ENCODE measurements at regions not wholly inside any gene's neighbourhood (a gene's known extent, or its start where the extent isn't known, plus 50 kb on each side); places are given as distances from the start of the nearest gene placed in this dataset.
A peak's percentile ranks its signal among the peaks of the same experiment; 100 is the strongest.

DNA sequence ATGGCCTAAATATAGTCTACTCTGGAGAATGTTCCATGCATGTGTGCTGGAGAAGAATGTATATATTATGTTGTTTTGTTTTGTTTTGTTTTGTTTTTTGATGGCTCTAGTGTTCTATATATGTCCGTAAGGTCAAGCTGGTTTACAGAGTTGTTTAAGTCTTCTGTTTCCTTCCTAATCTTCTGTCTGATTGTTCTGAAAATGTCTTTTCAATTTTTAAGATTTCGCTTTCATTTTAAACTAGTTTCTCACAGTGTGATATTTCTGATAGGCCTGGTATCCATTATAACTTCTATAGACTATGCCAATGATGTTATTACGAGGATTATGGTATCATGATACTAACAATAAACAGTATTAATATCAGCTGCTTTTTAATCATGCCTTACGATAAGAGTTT is 1126.3 kb upstream of the SORCS1 start:
- no peak for DNase-seq

DNA sequence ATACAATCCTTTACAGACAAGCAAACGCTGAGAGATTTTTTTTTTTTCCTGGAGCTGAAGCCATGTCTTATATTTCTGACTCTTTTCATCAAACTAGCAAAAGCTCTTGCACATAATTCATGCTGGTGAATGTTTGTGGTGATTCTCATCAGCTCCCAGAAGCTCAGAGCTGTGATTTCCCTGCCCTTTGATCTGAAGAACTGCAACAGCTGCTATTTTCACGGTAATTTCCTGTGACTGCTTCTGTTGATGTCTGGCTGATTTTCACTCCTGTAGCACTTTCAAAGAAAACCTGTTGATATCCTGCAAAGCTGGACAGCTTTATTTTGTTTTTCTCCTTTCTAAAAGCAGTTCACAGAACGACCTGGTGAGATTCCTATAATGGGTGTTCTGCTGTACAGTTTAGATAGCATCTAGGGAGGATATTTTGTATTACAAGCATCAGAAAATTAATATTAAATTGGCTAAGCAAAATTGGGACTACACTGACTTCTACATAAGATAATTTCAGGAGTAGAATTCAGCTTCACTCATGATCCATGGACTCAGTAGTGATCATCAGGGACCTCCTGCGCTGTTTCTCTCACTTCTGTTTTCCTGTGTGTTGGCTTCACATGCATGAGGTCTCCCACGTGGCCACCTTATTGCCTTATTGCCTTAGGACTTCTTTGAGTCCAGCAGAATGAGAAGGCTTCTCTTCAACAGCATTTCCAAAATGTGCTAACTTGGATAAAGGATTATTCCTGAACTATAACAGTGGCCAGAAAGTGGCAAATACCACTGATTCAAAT is 1111.6 kb upstream of the SORCS1 start:
- no peak for DNase-seq

GRCh38 chr10:108260383-108260906 is 1095.9 kb upstream of the SORCS1 start:
- DNase-seq: no peak

GRCh38 chr10:108254089-108254488 is 1089.6 kb upstream of the SORCS1 start:
- no peak for DNase-seq

DNA sequence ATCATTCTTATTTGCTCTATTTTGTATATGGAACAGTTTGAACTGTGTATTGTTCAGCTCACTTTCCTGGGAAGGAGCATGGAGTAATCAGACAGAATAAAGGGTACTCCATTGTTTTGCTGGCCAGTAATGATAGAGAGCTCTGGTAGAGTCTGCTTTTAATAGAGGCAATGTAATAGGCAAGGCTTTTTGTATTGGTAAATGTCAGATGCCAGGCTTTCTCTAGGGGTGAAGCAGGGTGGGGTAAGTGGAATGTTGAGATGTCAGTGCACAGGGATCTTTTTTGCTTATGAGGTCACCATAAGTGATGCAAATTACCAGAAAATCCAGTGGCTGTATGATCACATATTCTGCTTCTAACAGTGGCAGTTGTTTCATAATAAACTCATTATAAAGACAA is 1088.3 kb upstream of the SORCS1 start:
- no peak for DNase-seq

DNA sequence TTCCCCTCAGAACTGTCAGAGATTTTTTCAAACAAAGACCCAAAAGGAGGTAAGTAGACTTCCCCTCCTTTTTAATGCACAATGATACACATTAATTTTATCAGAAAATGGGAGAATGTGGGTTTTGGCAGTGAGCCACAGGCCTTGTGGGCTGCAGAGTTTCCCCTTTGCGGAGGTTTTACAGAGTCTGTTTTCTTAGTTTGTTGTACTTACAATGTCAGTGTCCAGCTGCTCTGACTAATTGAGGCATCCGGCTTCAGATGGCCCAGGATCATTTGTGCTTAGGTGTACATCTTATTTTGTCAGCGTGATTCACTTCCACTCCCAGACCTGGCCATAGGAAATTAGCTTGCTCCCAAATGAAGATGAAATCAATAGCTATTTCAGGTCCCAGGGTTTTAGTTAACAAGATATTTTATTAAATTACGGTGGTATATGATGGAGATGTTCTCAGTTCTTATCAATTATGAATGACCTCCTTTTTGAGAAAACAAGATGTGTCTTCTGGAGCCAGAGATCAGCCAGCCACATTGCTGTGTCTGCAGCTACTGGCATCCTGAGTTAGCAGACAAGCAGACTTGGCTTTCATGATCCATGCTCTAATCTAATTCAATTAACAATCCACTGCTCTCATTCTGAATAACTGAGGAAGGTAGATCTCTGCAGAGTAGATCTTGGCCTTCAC is 1086.6 kb upstream of the SORCS1 start:
- no peak for DNase-seq

DNA sequence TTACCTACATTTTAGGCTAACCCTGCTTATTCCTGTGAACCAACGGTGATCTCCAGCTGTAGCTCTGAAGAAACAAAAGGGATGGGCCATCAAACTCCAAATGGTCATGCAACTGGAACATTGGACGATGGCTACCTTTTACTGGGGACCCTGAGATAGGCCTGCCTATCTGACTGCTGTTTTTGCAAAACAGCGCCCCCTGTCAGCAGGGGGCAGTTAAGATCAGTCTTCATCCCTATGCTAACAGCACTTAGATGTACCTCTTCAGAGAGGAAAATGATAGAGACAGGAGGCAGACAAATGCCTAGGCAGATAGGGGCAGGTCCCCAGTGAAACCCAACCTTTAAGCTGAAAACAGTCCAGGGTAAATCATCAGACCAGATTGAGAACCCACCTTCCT is 1085.4 kb upstream of the SORCS1 start:
- peak; percentile 0 for DNase-seq

- DNase-seq: no peak
Observed at GRCh38 chr10:108244443-108245228, 1080.1 kb upstream of the SORCS1 start.

DNA sequence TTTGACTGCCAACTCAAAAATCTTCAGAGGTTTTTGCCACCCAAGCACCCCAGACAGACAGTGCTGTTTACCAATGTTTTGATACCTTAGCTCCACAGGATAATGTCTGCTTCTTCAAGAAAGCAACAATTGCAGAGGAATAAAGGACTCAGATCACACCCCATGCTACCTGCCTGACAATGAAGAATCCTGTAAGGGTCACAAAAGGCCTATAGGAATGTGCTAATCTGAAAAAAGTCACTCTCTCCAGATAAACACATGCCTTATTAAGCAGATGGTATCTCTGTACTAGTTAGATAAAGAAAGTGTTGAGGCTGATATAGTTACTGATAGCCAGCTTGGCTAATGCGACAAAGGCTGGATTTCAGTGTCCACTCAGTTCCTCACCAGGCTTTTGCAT is 1076.7 kb upstream of the SORCS1 start:
- DNase-seq: no peak

DNA sequence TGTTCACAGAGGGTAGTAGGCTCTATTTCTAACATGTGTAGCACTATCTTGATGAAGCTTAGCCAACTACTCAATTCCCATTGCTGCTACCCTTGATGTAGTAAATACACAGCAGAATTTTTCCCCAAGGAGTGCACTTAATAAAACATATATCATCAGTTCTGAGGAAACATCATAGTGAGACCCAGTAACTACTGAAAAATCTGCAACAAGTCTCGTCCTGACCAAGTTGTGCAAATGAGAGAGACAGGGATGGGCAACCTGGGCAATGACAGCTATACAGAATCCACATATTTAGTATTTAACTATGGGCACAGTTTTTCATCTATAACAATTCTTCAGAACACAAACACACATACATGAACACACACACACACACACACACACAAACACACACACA is 1073.8 kb upstream of the SORCS1 start:
- no peak for DNase-seq

DNA sequence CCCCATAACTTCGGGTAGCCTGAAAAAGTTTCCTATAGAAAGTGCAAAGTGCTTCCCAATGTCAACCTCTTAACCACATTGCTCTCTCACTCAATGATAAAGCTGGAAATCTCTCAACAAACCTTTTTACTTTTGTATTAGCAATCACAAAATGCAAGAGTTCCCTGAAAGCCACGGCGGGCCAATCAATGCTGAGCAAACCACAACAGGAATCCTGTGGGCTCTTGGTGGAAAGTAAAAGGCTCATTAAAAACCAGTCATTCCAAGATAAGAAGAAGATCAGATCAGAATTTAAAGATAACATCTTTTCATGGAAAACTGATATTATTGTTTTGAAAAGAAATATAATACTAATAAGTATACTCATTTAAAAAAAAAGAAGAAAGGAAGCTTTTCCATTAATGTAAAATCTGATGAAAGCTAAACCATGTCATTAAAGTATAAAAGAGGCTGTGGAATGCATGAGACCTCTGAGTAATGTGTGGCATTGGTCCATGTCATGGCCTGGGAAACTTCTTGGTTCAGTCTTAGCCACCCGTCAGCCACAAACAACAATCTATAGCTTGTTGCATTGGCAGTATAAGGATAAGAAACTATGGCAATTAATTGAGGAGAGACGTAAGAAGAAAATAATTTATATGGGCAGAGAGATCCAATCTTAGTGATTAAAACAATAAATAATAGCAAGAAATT is 1066.1 kb upstream of the SORCS1 start:
- no peak for DNase-seq

DNA sequence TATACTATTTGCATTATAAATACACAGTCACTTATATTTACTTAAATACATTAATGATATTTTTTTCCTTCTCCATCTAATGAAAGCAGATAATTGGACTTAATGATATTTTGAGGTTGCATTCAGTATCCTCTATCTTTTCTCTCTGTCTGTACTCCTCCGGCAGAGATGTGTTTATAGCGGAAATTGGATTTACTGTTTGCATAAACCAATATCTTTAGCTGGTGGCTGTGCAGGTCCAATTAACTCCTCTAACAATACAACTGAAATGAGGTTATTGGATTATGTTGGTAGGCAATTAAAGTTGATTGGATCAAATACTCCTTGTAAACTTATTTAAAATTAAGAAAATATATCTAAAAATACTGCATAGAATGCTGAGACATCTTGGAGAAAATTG is 1044.2 kb upstream of the SORCS1 start:
- no peak for DNase-seq

DNA sequence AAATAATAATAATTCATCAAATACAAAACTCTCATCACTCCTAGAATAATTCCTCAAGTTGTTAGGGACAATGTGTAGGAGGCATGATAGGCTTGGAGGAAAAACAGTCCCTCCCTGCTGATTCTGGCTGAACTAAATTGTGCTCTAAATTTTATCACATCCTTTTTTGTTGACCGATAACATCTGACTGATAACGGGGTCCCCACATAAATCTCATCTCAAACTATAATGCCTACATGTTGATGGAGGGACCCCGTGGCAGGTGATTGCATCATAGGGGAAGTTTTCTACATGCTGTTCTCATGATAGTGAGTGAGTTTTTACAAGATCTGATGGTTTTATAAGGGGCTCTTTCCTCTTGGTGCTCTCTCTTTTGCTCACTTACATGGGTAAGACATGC is 1043.5 kb upstream of the SORCS1 start:
- no peak for DNase-seq

GRCh38 chr10:108204528-108205305 is 1040.2 kb upstream of the SORCS1 start:
- peak; percentile 3 for DNase-seq

GRCh38 chr10:108203905-108204527 is 1039.5 kb upstream of the SORCS1 start:
- no peak for DNase-seq

GRCh38 chr10:108187408-108188012 is 1023.0 kb upstream of the SORCS1 start:
- DNase-seq: no peak

DNA sequence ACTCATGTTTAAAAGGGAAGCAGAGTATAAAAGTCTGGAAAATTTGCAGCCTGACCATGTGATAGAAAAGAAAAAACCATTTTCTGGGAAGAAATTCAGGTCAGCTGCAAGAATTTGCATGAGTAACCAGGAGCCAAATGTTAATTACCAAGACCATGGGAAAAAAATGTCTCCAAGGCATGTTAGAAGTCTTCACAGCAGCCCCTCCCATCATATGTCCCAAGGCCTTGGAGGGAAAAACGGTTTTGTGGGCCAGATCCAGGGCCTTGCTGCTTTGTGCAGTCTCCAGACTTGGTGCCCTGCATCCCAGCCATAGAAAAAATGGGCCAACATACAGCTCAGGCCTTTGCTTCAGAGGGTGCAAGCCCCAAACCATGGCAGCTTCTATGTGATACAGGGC is 1019.6 kb upstream of the SORCS1 start:
- no peak for DNase-seq

DNA sequence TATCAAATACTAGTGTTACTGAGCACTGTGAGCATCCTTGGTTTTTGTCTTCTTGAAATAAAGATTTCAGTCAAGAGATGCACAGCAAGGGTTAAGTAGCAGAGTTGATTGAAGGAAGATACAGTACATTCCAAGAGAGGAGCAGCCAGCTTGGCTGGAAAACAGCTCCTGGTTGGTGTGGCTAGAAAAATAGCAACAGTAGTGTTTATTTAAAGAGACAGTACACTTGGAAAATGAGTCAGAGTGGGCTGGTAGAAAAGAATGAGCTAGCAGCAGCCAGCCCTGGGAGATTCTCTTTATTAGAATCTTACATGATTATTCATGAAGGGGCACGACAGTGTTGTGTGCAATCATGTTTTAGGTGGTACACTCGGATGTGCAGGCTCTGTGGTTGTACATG is 1016.4 kb upstream of the SORCS1 start:
- no peak for DNase-seq

- no peak for DNase-seq
Observed at GRCh38 chr10:108169846-108170245, 1005.3 kb upstream of the SORCS1 start.

DNA sequence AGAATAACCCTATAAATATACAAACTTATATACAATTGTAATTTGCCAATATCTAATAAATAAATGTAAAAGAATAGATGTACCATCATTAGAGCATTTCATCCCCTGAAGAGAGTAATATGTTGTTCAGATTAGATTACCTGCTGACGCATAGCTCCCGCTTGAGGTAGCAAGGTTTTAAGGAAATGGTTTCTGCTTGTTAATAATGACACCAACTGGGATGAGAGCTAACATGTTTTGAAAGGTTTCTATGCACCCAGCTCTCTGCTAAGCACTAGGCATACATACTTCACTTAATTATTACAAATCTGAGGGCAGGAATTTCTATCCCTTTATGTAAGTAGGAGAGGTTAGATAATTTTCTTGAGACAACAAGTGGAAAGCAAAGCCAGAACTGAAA is 1003.3 kb upstream of the SORCS1 start:
- no peak for DNase-seq

DNA sequence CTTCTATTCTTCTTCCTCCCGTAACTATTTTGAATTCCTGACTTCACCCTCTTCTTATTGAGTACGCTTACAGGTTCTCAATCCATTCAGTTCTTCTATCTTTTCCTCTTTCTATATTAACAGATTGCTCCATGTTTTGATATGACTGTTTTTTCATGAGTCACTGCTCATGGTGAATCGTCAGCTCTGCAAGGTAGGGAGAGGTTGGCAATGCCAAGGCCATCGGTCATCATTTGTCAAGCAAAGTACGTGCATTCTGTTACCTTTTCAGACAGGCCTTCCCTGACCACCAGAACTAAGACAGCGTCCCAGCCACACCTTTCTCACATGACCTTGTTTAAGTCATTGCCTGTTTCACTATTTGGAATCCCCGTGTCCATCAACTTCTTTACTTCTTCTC is 1001.9 kb upstream of the SORCS1 start:
- no peak for DNase-seq

Measured in MV-4-11 (cell line).